Testis (tissue), 2 donors: ENCODE measurements at regions not wholly inside any gene's neighbourhood (a gene's known extent, or its start where the extent isn't known, plus 50 kb on each side); places are given as distances from the start of the nearest gene placed in this dataset.
"Not testable (repeated sequence)": the region's sequence is repeated elsewhere in the genome, so short reads cannot be mapped to it uniquely, and the experiment has no call there.

Source experiments
- DNase-seq: peaks from one replicate; pipeline ENCODE4 v3.0.0-alpha.2; 2019
- H3K27ac ChIP-seq, 2 donors: fragments of 200-600 bp; sonication (generic); one replicate each; pipeline ENCODE4 v1.5.1; 2019
- H3K27me3 ChIP-seq: fragments of 200-600 bp; sonication (generic); one replicate; pipeline ENCODE4 v1.5.1; 2019
- H3K36me3 ChIP-seq: fragments of 200-600 bp; sonication (generic); one replicate; pipeline ENCODE4 v1.5.1; 2017; ENCODE audit warnings: low read depth; ENCODE audit errors: missing control alignments
- H3K4me1 ChIP-seq: fragments of 200-600 bp; sonication (generic); one replicate; pipeline ENCODE4 v1.5.1; 2019
- H3K4me3 ChIP-seq, 2 donors: fragments of 200-600 bp; sonication (generic); one replicate each; pipeline ENCODE4 v1.5.1; 2017 to 2019
- H3K9me3 ChIP-seq: fragments of 200-600 bp; sonication (generic); one replicate; pipeline ENCODE4 v1.5.1; 2017
- CTCF ChIP-seq, 3 experiments: fragments of 450-650 bp in 2 of 3; fragments of 200-600 bp in 1 of 3; sonication (generic) in 1 of 3; IDR thresholded peaks; one replicate each; pipeline ENCODE4 v1.5.1; 2016 to 2019; ENCODE audit warnings: antibody characterized with exemption in 3 of 3, mild to moderate bottlenecking in 2 of 3, moderate library complexity in 1 of 3
- POLR2A ChIP-seq: fragments of 450-650 bp; IDR thresholded peaks from one replicate; pipeline ENCODE4 v1.6.1; 2017; ENCODE audit warnings: antibody characterized with exemption, mild to moderate bottlenecking, moderate library complexity
- WGBS, 2 donors: methylation state at CpG; one replicate each; pipeline ENCODE4 v1.1.5; 2018; 5-methylcytosine and 5-hydroxymethylcytosine counted together
- intact Hi-C: fragments of 100-400 bp; cut with DNase I; formaldehyde crosslinking; loops from one replicate; pipeline ENCODE4 v1.15.1; 2023; ENCODE audit warnings: low total_unique reads

GRCh38 chr13:89518289-89519077 is 1829.0 kb upstream of the MIR17HG start:
- TF ChIP-seq POLR2A (no peak), CTCF (IDR thresholded peaks at IDR 0.05) (no peak)
- Histone ChIP-seq H3K9me3 (no peaks in the 10 kb centered on the region), H3K27ac (no peak overlapping the region), H3K4me3 (no peak overlapping the region), H3K36me3 (no peaks in the 10 kb centered on the region), H3K4me1 (no peaks in the 10 kb centered on the region), H3K27me3 (no peaks in the 10 kb centered on the region)
- DNase-seq: no peak
- intact Hi-C loops: no loop called here
- 87 to 88% methylated on average over 4 of the region's 4 CpGs for WGBS, 2 donors

- H3K27me3 ChIP-seq: no peaks in the 10 kb centered on the region
- intact Hi-C loops: no loop called here
- DNase-seq: no peak
- TF ChIP-seq POLR2A (no peak), CTCF (IDR thresholded peaks at IDR 0.05) (no peak)
- H3K4me3 ChIP-seq: no peak overlapping the region
- no peaks in the 10 kb centered on the region for H3K36me3 ChIP-seq
- no peaks in the 10 kb centered on the region for H3K4me1 ChIP-seq
- H3K9me3 ChIP-seq: no peaks in the 10 kb centered on the region
- H3K27ac ChIP-seq: no peak overlapping the region
These were observed 1827.0 kb upstream of the MIR17HG start for GRCh38 chr13:89520468-89520867.

- H3K36me3 ChIP-seq, intact Hi-C loops, H3K27me3 ChIP-seq, H3K4me1 ChIP-seq, DNase-seq, H3K9me3 ChIP-seq, H3K4me3 ChIP-seq, H3K27ac ChIP-seq: not testable (repeated sequence)
- WGBS, 2 donors: 68 to 84% methylated on average over 2 of the region's 2 CpGs
These were observed 1825.8 kb upstream of the MIR17HG start for GRCh38 chr13:89521672-89522071.

GRCh38 chr13:89541091-89542030 is 1806.1 kb upstream of the MIR17HG start:
- Histone ChIP-seq H3K36me3 (no peaks in the 10 kb centered on the region), H3K4me1 (no peaks in the 10 kb centered on the region), H3K4me3 (no peak overlapping the region), H3K27ac (no peak overlapping the region), H3K27me3 (no peaks in the 10 kb centered on the region), H3K9me3 (no peaks in the 10 kb centered on the region)
- intact Hi-C loops: no loop called here
- TF ChIP-seq POLR2A: no peak
- TF ChIP-seq CTCF (IDR thresholded peaks at IDR 0.05): no peak
- DNase-seq: no peak
- WGBS, 2 donors: 90 to 92% methylated on average over 5 to 6 of the region's 6 CpGs

GRCh38 chr13:89550938-89551337 is 1796.5 kb upstream of the MIR17HG start:
- Histone ChIP-seq H3K4me1 (no peaks in the 10 kb centered on the region), H3K4me3 (no peak overlapping the region), H3K9me3 (no peaks in the 10 kb centered on the region), H3K27ac (no peak overlapping the region), H3K36me3 (no peaks in the 10 kb centered on the region), H3K27me3 (no peaks in the 10 kb centered on the region)
- intact Hi-C loops: no loop called here
- no peak for TF ChIP-seq POLR2A
- no peak for TF ChIP-seq CTCF (IDR thresholded peaks at IDR 0.05)
- no peak for DNase-seq
- 69 to 77% methylated on average over 5 of the region's 5 CpGs for WGBS, 2 donors
